ENCODE measurements at regions not wholly inside any gene's neighbourhood (a gene's known extent, or its start where the extent isn't known, plus 50 kb on each side); places are given as distances from the start of the nearest gene placed in this dataset.

GRCh38 chr1:104874044-104874443 lies 1124.3 kb downstream of the AMY1C start:
- H3K9ac ChIP-seq (ENCODE audit: low read length): no peak overlapping the region
- no peak overlapping the region; the same call in 1 of the 2 replicates for H2AFZ ChIP-seq (ENCODE audit: low read length)
- peak; percentile 40 for DNase-seq

GRCh38 chr1:104878203-104878909 lies 1128.7 kb downstream of the AMY1C start:
- no peak overlapping the region for H3K4me3 ChIP-seq (ENCODE audit: low read length)
- H2AFZ ChIP-seq (ENCODE audit: low read length): no peak overlapping the region

More at GRCh38 chr1:104874044-104874443, 1124.3 kb downstream of the AMY1C start:
- H3K4me3 ChIP-seq (ENCODE audit: low read length): no peak overlapping the region
- no peak overlapping the region for H3K4me2 ChIP-seq (ENCODE audit: low read depth, low read length, poor library complexity, severe bottlenecking)
- H3K4me1 ChIP-seq (ENCODE audit: low read length): 0 out of 2 replicates have a peak, but pooled peaks cover 2% of the 10 kb centered on the region
- no peaks in the 10 kb centered on the region for H4K20me1 ChIP-seq (ENCODE audit: insufficient read depth, low read depth, low read length)
- no peaks in the 10 kb centered on the region for H3K9me2 ChIP-seq (replicated peaks; ENCODE audit: insufficient read depth, low read length)
- H3K9me3 ChIP-seq (ENCODE audit: low read length): peaks cover 15% of the 10 kb centered on the region
- no peaks in the 10 kb centered on the region for H3K79me2 ChIP-seq (ENCODE audit: low read length)
- peak overlapping the region; percentile 47; the same call in 1 of the 2 replicates for H3K27ac ChIP-seq (ENCODE audit: low read length)
- H3K27me3 ChIP-seq (ENCODE audit: low read length): no peaks in the 10 kb centered on the region
- H3K36me3 ChIP-seq (ENCODE audit: insufficient read depth, low read length): no peaks in the 10 kb centered on the region

GRCh38 chr1:104884939-104885338 lies 1135.2 kb downstream of the AMY1C start:
- no peak overlapping the region for H3K27ac ChIP-seq (ENCODE audit: low read length)
- H2AFZ ChIP-seq (ENCODE audit: low read length): no peak overlapping the region
- H3K4me1 ChIP-seq (ENCODE audit: low read length): no peaks in the 10 kb centered on the region
- no peaks in the 10 kb centered on the region for H3K9me2 ChIP-seq (replicated peaks; ENCODE audit: insufficient read depth, low read length)
- H3K4me2 ChIP-seq (ENCODE audit: low read depth, low read length, poor library complexity, severe bottlenecking): no peak overlapping the region
- peaks cover 27% of the 10 kb centered on the region for H3K9me3 ChIP-seq (ENCODE audit: low read length)
- H3K9ac ChIP-seq (ENCODE audit: low read length): no peak overlapping the region
- no peaks in the 10 kb centered on the region for H3K36me3 ChIP-seq (ENCODE audit: insufficient read depth, low read length)
- H3K79me2 ChIP-seq (ENCODE audit: low read length): no peaks in the 10 kb centered on the region
- no peak for DNase-seq
- no peaks in the 10 kb centered on the region for H4K20me1 ChIP-seq (ENCODE audit: insufficient read depth, low read depth, low read length)
- no peak overlapping the region for H3K4me3 ChIP-seq (ENCODE audit: low read length)
- H3K27me3 ChIP-seq (ENCODE audit: low read length): no peaks in the 10 kb centered on the region

More at GRCh38 chr1:104878203-104878909, 1128.7 kb downstream of the AMY1C start:
- Histone ChIP-seq H3K9me3 (ENCODE audit: low read length) (peaks cover 15% of the 10 kb centered on the region), H3K4me1 (ENCODE audit: low read length) (0 out of 2 replicates have a peak, but pooled peaks cover 2% of the 10 kb centered on the region), H3K27ac (ENCODE audit: low read length) (no peak overlapping the region), H3K4me2 (ENCODE audit: low read depth, low read length, poor library complexity, severe bottlenecking) (no peak overlapping the region), H4K20me1 (ENCODE audit: insufficient read depth, low read depth, low read length) (no peaks in the 10 kb centered on the region), H3K9me2 (replicated peaks; ENCODE audit: insufficient read depth, low read length) (no peaks in the 10 kb centered on the region), H3K27me3 (ENCODE audit: low read length) (no peaks in the 10 kb centered on the region), H3K36me3 (ENCODE audit: insufficient read depth, low read length) (no peaks in the 10 kb centered on the region), H3K79me2 (ENCODE audit: low read length) (no peaks in the 10 kb centered on the region), H3K9ac (ENCODE audit: low read length) (no peak overlapping the region)
- DNase-seq: no peak

GRCh38 chr1:104905322-104905721 lies 1155.6 kb downstream of the AMY1C start:
- H4K20me1 ChIP-seq (ENCODE audit: insufficient read depth, low read depth, low read length): no peaks in the 10 kb centered on the region
- H2AFZ ChIP-seq (ENCODE audit: low read length): no peak overlapping the region
- DNase-seq: no peak
- no peaks in the 10 kb centered on the region for H3K36me3 ChIP-seq (ENCODE audit: insufficient read depth, low read length)
- no peak overlapping the region for H3K4me2 ChIP-seq (ENCODE audit: low read depth, low read length, poor library complexity, severe bottlenecking)
- H3K9me2 ChIP-seq (replicated peaks; ENCODE audit: insufficient read depth, low read length): no peaks in the 10 kb centered on the region
- H3K4me3 ChIP-seq (ENCODE audit: low read length): no peak overlapping the region
- no peak overlapping the region for H3K9ac ChIP-seq (ENCODE audit: low read length)
- H3K9me3 ChIP-seq (ENCODE audit: low read length): peaks cover 27% of the 10 kb centered on the region
- H3K27ac ChIP-seq (ENCODE audit: low read length): no peak overlapping the region
- H3K79me2 ChIP-seq (ENCODE audit: low read length): no peaks in the 10 kb centered on the region
- H3K4me1 ChIP-seq (ENCODE audit: low read length): no peaks in the 10 kb centered on the region
- no peaks in the 10 kb centered on the region for H3K27me3 ChIP-seq (ENCODE audit: low read length)

- no peak overlapping the region for H2AFZ ChIP-seq (ENCODE audit: low read length)
- H3K9ac ChIP-seq (ENCODE audit: low read length): no peak overlapping the region
- no peak overlapping the region for H3K27ac ChIP-seq (ENCODE audit: low read length)
- H3K4me2 ChIP-seq (ENCODE audit: low read depth, low read length, poor library complexity, severe bottlenecking): no peak overlapping the region
- no peaks in the 10 kb centered on the region for H3K4me1 ChIP-seq (ENCODE audit: low read length)
- peaks cover 28% of the 10 kb centered on the region for H3K9me3 ChIP-seq (ENCODE audit: low read length)
- no peaks in the 10 kb centered on the region for H3K79me2 ChIP-seq (ENCODE audit: low read length)
- no peaks in the 10 kb centered on the region for H4K20me1 ChIP-seq (ENCODE audit: insufficient read depth, low read depth, low read length)
- no peaks in the 10 kb centered on the region for H3K9me2 ChIP-seq (replicated peaks; ENCODE audit: insufficient read depth, low read length)
- no peaks in the 10 kb centered on the region for H3K27me3 ChIP-seq (ENCODE audit: low read length)
- H3K36me3 ChIP-seq (ENCODE audit: insufficient read depth, low read length): no peaks in the 10 kb centered on the region
- no peak overlapping the region for H3K4me3 ChIP-seq (ENCODE audit: low read length)
- DNase-seq: no peak
These were observed 1156.4 kb downstream of the AMY1C start for GRCh38 chr1:104906141-104906540.

GRCh38 chr1:104919188-104919587 lies 1169.5 kb downstream of the AMY1C start:
- DNase-seq: no peak
- Histone ChIP-seq H3K9me2 (replicated peaks; ENCODE audit: insufficient read depth, low read length) (no peaks in the 10 kb centered on the region), H3K27ac (ENCODE audit: low read length) (no peak overlapping the region), H3K9me3 (ENCODE audit: low read length) (peaks cover 6% of the 10 kb centered on the region), H3K4me1 (ENCODE audit: low read length) (no peaks in the 10 kb centered on the region), H3K9ac (ENCODE audit: low read length) (no peak overlapping the region), H4K20me1 (ENCODE audit: insufficient read depth, low read depth, low read length) (no peaks in the 10 kb centered on the region), H2AFZ (ENCODE audit: low read length) (no peak overlapping the region), H3K27me3 (ENCODE audit: low read length) (no peaks in the 10 kb centered on the region), H3K4me2 (ENCODE audit: low read depth, low read length, poor library complexity, severe bottlenecking) (no peak overlapping the region), H3K4me3 (ENCODE audit: low read length) (no peak overlapping the region), H3K79me2 (ENCODE audit: low read length) (no peaks in the 10 kb centered on the region), H3K36me3 (ENCODE audit: insufficient read depth, low read length) (no peaks in the 10 kb centered on the region)

- H3K79me2 ChIP-seq (ENCODE audit: low read length): no peaks in the 10 kb centered on the region
- H3K9ac ChIP-seq (ENCODE audit: low read length): no peak overlapping the region
- no peaks in the 10 kb centered on the region for H3K9me2 ChIP-seq (replicated peaks; ENCODE audit: insufficient read depth, low read length)
- no peaks in the 10 kb centered on the region for H3K27me3 ChIP-seq (ENCODE audit: low read length)
- no peaks in the 10 kb centered on the region for H4K20me1 ChIP-seq (ENCODE audit: insufficient read depth, low read depth, low read length)
- H3K9me3 ChIP-seq (ENCODE audit: low read length): peaks cover 11% of the 10 kb centered on the region
- no peak overlapping the region for H3K27ac ChIP-seq (ENCODE audit: low read length)
- no peak overlapping the region for H3K4me2 ChIP-seq (ENCODE audit: low read depth, low read length, poor library complexity, severe bottlenecking)
- no peak for DNase-seq
- H2AFZ ChIP-seq (ENCODE audit: low read length): no peak overlapping the region
- no peak overlapping the region for H3K4me3 ChIP-seq (ENCODE audit: low read length)
- H3K36me3 ChIP-seq (ENCODE audit: insufficient read depth, low read length): no peaks in the 10 kb centered on the region
- H3K4me1 ChIP-seq (ENCODE audit: low read length): no peaks in the 10 kb centered on the region
These were observed 1171.8 kb downstream of the AMY1C start for GRCh38 chr1:104921525-104921924.

- no peak overlapping the region for H3K4me2 ChIP-seq (ENCODE audit: low read depth, low read length, poor library complexity, severe bottlenecking)
- H3K36me3 ChIP-seq (ENCODE audit: insufficient read depth, low read length): no peaks in the 10 kb centered on the region
- H3K27ac ChIP-seq (ENCODE audit: low read length): no peak overlapping the region
- no peaks in the 10 kb centered on the region for H3K79me2 ChIP-seq (ENCODE audit: low read length)
- no peak overlapping the region for H3K9ac ChIP-seq (ENCODE audit: low read length)
- H3K4me1 ChIP-seq (ENCODE audit: low read length): no peaks in the 10 kb centered on the region
- no peak overlapping the region for H2AFZ ChIP-seq (ENCODE audit: low read length)
- H3K4me3 ChIP-seq (ENCODE audit: low read length): no peak overlapping the region
- H3K9me2 ChIP-seq (replicated peaks; ENCODE audit: insufficient read depth, low read length): no peaks in the 10 kb centered on the region
- peaks cover 17% of the 10 kb centered on the region for H3K9me3 ChIP-seq (ENCODE audit: low read length)
- no peaks in the 10 kb centered on the region for H4K20me1 ChIP-seq (ENCODE audit: insufficient read depth, low read depth, low read length)
- H3K27me3 ChIP-seq (ENCODE audit: low read length): no peaks in the 10 kb centered on the region
- no peak for DNase-seq
These were observed 1173.4 kb downstream of the AMY1C start for GRCh38 chr1:104923075-104923474.

Measured in Karpas-422 (cell line).